ENCODE measurements at regions not wholly inside any gene's neighbourhood (a gene's known extent, or its start where the extent isn't known, plus 50 kb on each side); places are given as distances from the start of the nearest gene placed in this dataset.

DNA sequence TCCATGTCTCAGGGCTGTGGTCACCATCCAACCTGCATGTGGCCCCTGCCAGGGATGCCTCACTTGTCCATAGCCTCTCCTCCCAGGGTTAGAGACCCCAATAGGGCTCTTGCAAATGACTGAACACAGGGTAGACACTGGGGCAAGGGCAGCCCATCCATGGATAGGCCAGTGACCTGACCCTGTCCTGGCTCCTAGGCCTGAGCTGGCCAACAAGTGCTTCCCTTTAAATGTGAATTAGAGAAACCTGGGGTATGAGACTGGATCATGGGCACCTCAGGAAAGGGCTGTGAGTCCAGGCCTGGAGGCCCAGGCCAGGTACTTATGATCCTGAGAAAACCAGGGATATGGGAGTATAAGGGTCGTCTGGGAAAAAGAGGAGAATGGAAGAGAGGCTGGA, 64.5 kb downstream of the COPS8 start:
- no peak for DNase-seq (ENCODE audit: low spot score)

DNA sequence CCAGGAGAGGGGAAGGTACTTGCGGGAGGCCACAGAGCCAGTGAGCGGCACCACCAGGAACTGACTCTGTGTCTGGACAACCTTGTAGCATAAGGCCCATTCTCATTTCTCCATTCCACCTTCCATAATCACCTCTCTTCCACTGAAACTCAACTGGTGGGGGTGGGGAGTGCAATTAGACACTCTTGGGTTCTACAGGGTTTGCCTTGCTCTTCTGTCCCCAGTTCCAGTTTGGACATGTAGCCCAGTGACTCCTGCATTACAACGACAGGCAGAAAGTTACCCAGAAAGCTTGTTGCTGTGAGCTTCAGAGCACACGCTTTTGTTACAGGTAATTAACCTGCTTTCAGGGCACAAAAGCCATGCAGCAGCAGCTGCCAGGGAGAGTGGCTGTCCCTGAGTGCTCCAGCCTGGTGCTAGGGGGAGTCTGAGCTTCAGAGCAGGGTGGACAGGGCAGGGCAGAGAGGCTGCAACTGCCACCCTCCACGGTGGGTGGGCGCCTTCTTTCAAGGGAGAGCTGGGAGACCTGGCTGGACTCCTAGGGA, 65.2 kb downstream of the COPS8 start:
- no peak for DNase-seq (ENCODE audit: low spot score)

DNA sequence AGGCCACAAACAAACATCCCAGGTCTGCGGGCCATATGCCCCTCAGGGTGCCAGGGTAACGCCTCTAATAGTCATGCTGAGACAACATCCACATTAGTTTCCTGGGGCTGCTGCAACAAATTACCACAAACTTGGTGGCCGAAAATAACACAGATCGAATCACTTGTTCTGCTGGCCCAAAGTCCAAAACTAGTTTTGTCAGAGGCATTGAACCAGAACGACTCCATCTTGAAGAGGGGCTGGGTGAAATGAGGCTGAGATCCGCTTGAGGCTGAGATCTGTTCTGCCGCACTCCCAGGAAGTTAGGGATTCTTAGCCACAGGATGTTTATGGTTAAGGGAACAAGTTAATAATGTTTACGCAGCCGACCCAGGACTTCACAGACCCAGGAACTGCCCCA, 66.7 kb downstream of the COPS8 start:
- no peak for DNase-seq (ENCODE audit: low spot score)

DNA sequence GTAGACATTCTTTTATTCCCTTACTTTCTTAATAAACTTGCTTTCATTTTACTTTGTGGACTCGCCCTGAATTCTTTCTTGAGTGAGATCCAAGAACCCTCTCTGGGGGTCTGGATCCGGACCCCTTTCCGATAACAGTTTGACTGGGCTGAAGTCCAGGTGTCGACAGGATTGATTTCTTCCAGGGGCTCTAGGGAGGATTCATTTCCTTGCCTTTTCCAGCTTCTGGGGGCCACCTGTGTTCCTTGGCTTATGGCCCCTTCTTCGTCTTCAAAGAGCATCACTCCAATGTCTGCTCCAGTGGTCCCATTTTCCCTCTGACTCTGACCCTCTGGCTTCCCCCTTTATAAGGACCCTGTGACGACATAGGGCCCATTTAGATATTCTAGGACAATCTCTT, 67.5 kb downstream of the COPS8 start:
- no peak for DNase-seq (ENCODE audit: low spot score)

DNA sequence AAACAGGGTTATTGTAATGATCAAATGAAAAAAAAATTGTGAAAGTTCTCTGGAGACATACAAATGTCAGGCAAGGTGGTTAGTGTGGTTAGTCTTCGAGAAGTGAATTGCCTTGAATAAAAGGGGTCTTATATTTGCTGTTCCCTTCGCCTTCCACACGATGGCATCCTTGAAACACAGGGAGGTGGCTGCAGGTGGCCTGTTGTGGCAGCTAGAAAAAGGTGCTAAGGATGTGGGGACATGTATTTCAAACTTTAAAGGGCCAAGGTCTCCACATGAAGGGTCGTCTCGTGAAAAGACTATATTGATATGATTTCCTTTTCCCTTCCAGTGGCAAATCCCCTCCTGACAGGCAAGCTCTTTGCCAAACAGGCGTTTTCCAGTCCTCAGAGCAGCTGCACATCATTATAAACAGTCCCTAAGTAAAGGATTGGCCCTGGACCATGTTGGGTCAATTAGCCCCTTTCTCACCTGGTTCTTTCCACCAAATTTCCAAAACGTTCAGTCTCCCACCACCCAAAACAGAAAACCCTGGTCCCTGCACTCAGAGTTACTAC, 68.5 kb downstream of the COPS8 start:
- peak; percentile 53 for DNase-seq (ENCODE audit: low spot score)

DNA sequence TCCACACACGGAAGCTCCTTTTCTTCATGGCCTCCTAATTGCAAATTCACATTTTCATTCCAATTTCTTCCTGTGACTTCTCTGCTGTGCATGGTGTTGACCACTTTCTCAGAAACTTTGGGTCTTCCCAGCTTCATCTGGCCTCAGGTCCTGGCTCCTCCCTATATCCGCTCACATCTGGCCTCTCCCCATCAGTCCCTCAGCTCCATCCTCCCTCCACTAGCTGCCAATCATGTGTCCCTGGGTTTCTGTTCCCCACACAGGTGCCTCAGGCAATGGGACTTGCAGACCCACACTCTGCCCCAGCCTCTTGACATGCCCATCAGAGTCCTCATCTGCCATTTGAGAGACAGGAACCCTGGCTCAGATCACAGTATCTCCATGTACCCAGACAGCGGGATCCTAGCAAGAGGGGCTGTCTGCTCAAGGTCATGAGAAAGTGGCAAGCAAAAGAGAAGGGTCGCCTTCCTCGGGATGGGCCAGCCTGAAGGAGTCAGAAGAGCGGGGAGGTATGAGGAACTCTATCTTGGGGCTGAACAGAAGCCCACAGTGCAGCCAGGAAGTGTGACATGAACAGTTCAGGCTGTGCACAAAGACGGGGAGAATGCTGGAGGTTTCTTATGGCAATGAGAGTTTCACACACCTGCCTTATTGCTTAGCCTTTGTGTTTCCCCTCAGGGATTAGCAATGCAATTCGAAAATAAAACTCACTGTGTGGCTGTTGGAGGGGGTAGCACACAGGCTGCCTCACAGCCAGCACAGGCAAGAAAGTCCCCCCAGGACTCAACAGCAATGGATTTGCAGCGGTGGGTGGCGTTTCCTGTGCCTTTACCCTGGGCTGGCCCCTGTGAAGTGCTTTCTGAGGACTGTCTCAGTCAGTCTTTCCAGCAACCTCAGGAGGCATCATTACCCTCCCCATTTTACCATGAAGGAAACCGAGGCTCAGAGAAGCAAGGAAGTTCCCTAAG, 69.5 kb downstream of the COPS8 start:
- DNase-seq (ENCODE audit: low spot score), result no peak

DNA sequence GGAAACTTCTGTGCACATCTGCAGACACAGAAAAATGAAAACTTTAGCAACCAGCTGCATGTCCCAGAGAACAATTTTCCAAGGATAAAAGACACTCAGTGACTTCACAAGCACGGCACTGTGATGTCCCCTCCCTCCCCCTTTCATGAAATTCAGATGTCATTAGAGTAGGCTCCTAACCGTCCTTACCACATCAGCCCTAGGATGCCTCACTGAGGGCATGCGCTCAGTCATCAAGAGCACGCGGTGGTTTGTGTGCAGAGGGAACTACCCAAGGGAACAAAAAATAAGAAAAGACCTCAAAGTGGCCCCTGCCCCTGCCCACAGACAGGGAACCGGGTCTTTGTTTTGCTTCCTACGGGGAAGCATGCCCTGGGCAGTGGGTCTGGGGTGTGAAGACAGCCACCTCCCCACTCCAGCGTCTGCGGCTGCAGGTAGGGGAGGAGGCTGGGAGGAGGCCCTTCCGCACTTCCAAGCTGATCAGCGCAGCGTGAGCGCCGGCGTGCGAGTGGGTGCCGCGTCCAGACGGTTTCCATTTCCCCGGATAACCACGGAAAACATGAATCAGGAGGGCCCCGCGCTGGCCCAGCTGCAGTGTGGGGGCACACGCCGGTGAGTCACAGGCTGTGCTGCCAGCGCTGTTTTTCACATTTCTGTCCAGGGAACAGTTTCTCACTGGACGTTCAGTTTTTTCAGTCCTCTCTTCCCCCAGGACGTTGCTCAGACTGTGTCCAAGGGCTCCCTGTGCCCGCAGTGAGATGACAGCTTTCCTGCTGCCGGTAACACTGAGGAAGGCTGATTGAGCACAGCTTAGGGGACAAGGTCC, 70.6 kb downstream of the COPS8 start:
- no peak for DNase-seq (ENCODE audit: low spot score)

DNA sequence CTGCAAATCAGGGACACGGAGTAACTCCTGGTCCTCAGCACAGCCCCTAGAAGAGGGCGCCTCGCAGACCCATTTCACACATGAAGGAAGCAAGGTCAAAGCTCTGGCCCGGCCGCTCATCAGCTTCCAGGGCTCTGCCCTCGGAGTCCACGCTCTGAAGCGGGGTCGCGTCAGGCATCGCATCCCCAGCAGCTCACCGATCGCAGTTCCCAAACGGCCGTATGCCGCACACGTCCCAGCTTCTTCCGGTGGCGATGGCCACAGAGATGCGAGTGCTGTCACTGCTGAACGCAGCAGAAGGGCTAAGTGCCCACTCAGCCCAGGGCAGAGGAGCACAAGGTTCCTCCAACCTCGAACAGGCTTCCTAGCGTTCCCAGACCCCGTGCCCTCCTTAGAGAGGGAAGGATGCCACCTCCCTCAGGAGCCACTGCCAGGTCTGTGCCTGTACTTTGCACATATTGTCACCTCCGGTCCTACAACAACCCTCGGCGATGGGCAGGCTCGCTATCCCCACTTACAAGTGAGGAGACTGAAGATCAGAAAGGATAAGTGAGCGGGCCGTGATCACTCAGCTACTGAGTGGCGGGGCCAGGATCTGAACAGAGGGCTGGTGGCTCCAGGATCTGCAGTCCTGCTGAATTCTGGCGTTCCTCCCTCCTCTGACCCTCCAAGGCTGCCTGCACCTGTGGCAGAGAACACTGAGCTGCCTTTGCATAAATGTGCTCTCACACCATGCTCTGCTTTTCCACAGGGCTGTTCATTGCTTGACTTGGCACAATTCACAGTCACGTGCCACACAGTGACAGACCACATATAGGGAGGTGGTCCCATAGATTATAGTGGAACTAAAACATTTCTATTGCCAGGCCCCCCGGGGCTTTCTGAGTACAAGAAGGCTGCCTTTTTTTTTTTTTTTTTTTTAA, 71.4 kb downstream of the COPS8 start:
- no peak for DNase-seq (ENCODE audit: low spot score)

DNA sequence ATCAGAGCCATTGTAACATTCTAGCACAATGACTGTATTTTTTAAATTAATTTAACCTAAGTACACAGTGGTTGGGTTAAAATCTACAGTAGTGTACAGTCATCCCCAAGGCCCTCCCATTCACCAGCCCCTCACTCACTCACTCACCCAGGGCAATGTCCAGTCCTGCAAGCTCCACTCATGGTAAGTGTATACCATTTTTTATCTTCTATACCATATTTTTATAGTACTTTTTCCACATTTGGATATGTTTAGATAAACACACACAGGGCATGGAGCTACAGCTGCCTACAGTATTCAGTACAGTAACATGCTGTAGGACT, 72.1 kb downstream of the COPS8 start:
- DNase-seq (ENCODE audit: low spot score), result no peak

DNA sequence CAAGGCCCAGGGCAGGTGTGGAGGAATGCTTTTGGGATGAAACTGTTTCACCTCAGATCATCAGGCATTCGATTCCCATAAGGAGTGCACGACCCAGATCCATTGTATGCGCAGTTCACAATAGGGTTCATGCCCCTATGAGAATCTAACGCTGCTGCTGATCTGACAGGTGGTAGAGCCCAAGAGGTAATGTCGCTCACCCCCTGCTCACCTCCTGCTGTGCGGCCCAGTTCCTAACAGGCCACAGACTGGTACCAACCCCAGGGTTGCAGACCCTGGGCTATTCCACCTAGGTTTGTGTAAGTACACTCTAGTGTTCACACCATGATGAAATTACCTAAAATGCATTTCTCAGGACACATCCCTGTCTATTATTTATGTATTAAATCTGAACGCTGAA, 72.5 kb downstream of the COPS8 start:
- DNase-seq (ENCODE audit: low spot score), result no peak

DNA sequence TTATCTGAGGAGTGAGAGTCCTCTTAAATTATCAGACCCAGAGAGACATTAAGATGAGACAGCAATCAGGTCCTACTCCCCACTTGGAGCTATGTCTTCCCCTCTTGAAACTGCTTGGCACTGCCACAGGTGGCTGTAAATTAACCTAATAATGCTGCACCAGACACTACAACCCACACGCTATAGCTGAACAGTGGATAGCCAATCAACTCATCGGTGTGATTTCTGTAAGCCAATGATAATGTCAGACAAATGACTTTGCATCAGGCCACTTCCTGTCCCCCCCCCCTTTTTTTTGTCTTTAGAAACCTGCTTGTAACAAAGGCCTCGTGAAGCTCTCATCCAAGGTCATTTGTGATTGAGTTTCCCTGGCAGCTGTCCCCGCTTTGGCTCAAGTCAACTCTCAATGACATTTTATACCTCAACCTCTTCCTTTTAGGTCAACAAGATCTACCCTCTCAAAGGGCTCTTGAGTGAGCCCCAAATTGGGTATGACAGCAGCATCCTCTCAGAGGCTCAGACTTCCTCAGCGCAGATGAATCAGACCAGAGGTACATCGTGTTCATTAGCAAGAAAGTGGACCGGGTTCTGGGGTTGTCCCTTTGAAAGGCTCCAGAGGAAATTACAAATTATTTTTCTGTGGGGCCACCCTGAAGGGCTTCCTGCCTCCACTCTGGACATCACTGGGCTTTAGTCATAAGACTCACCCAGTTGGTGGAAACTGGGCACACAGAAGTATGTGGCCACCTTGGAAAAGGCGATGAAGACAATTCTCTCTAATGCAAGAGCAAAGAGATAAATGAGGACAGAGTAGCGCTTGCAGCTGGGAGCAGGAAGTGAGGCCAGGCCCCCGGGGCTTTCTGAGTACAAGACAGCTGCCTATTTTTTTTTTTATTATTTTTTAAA, 73.6 kb downstream of the COPS8 start:
- DNase-seq (ENCODE audit: low spot score), result no peak

DNA sequence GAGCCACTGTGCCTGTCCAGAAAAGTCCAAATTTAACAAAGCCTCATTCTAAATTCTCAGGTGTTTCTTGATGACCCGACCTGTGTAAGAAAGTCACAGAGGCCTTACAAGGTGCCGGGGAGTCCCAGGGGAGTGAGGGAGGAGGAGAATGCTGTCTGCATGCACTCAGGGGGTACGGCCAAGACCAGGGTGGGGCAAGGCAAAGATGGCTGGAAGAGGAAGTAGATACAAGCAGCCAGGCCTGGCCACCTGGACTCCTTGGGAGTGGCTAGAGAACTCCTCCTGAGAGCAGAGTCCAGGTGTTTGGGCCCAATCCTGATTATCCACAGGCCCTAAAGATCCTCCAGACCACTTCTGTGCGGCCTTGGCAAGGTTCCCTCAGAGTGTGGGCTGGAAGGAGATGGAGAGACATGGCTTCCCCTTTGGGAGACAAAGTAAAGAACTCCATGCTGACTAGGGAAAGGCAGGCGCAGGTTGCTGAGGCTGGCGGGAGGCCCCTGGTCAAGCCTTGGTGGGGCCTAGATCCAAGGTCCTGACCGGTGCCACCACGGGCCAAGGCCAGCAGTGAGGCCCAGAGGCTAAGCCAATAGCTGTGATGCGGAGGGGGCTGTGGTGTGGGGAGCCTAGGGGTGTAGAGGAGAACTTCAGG, 74.7 kb downstream of the COPS8 start:
- no peak for DNase-seq (ENCODE audit: low spot score)

DNA sequence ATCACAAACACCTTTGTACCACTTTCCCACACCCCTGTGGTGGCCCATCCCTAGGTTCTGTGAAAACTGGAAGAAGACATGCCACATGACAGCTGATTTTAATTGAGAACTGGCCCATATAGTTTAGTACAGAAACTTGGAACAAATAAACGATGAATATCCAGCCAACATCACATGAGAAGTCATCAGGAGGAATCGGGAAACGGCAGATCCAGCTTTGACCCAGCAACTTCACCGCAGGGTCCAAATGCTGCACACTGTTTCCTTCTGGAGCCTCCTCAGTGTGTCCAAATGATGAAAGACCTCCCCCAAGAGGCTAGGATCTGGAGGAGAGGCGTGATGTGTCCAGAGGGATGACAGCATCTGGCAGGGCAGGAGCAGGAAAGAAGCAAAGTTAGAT, 75.5 kb downstream of the COPS8 start:
- DNase-seq (ENCODE audit: low spot score), result no peak

DNA sequence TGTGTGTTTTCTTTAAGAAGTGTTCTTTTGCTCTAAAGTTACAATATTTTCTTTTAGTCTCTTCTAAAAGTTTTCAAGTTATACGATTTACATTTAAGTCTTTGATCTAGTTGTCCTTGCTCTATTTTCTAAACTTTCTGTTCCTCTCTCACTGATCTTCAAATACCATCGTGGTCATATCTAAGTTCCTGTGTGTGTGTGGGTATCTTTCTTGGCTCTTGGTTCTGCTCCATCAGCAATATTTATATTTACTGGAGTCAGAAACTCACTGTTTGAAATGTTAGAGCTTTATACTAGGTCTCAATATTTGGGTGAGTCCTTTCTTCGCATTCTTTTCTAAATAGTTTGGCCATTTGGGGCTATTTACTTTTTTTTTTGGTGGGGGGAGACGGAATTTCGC, 77.3 kb downstream of the COPS8 start:
- DNase-seq (ENCODE audit: low spot score), result no peak

DNA sequence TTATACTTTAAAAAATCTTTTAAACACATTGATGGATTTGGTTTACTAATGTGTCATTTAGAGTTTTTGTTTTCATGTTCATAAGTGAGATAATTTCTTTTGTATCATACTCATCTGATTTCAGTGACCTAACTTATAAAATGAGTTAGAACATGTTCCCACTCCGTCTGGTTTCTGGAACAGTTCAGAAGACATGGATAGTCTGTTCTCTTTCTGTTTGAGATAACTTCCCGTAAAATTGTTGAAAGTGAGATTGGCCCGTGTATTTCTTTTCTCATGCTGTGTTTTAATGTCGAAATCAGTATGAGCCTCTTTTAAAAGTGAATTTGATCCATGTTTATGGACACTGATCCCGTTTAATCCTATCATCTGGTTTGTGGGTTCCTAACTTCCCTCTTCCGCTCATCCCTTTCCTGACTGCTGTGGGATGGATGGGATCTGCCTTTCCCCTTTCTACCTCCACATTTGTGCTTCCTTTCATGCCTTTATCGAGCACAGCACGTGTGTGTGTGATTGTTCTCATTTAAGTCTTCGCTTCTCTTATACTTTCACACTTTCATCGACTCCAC, 78.9 kb downstream of the COPS8 start:
- peak; percentile 94 for DNase-seq (ENCODE audit: low spot score)

DNA sequence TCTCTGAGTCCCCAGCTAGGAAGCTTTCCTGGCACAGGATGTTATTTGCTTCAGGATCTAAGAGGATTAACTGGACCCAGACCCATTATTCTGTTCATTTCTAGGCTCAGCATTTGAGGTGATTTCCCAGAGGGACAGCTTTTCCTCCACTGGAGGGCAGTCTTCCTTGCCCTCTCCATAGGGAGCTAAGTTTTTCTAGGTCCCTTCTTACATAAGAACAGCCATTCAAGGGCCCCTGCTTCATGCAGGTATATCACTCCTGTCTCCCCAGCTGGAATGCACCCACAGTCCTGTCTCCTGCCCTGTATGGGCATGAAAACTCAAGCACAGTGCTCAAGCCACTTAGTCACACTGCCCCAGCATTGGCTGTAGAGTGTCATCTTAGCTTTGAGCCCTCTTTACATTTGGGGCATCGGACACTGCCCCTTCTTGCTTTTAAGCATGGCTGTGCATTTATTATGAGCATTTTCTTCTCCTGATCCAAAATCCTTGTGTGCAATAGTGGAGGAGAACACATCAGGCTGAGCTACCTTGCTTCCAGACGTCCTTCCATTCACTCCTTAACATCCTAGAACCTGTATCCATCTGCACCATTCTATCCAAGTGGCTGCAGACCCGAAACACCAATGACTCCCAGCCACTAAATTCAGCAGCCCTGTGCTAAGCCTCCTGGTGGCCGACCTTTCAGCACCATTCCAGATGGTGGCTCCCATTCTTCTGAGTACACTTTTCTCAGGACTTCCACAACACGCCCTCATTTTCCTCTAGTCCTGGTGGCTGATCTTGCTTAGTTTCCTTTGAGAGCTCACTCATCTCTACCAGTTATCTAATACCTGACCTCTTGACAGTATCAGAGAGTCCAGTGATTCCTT, 80.0 kb downstream of the COPS8 start:
- DNase-seq (ENCODE audit: low spot score), result no peak

DNA sequence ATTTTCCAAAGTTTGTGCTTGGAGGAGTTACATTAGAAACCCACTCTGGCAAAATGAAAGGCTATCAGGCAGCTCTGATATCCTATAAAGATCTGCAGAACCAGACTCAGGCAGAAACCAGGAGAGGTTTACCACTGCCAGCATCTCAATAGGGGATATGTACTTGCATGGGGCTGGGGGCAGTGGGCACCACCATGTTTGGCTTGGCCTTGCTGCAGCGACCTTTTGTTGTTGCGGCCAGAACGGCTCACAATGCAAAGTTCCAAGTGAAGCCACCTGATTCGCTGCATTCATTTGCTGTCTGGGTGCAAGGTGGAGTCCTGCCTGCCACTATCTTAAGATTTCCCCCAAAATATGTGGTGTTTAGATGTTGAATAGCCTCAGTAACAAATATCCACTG, 81.3 kb downstream of the COPS8 start:
- DNase-seq (ENCODE audit: low spot score), result no peak

DNA sequence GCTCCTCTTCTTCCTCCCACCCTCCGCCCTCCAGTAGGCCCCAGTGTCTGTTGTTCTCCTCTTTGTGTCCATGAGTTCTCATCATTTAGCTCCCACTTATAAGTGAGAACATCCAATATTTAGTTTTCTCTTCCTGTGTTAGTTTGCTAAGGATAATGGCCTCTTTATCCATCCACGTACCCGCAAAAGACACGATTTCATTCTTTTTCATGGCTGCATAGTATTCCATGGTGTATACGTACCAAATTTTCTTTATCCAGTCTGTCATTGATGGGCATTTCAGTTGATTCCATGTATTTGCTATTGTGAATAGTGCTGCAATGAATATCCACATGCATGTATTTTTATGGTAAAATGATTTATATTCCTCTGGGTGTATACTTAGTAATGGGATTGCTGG, 82.2 kb downstream of the COPS8 start:
- DNase-seq (ENCODE audit: low spot score), result no peak

Data from umbilical cord (tissue), 1 donor.